OCI-M1 (cell line): ENCODE measurements at regions not wholly inside any gene's neighbourhood (a gene's known extent, or its start where the extent isn't known, plus 50 kb on each side); places are given as distances from the start of the nearest gene placed in this dataset.

Experiments used
- DNase-seq: peaks from one replicate; lab custom pipeline; 2025; lab: John Stamatoyannopoulos, UW

DNA sequence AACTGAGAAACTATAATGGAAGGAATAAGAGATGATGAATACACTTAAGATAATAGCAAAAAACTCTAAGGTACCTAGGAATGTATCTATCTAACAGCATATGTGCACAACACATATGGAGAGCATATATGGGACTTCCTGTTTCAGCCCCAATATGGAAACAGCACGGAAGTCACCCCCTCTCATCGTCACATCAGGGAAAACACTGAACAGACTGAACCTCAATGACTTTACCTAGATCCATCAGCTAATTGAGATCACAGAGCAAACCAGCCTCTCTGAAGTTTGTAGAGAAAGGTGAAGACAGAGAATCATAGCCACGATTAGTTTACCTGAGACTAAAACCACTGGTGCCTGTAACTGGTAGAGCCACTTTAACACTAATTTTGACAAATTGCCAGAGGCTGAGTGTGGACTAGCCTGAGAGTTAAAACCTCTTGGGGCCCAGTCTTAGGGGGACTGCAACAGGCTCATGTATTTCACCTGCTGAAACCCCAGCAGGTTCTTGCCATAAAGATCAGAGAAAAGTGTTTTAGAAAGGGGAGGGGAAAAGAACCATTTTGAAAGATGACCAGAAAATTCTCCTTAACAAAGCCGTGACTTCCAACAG, 722.6 kb downstream of the TBC1D22A start:
- DNase-seq, result no peak

GRCh38 chr22:47476231-47476630, 713.8 kb downstream of the TBC1D22A start:
- no peak for DNase-seq

- peak; percentile 27 for DNase-seq
Measured at GRCh38 chr22:47474895-47475294, 712.4 kb downstream of the TBC1D22A start.

- DNase-seq, result peak; percentile 55
Measured at GRCh38 chr22:47474464-47474863, 712.0 kb downstream of the TBC1D22A start.

DNA sequence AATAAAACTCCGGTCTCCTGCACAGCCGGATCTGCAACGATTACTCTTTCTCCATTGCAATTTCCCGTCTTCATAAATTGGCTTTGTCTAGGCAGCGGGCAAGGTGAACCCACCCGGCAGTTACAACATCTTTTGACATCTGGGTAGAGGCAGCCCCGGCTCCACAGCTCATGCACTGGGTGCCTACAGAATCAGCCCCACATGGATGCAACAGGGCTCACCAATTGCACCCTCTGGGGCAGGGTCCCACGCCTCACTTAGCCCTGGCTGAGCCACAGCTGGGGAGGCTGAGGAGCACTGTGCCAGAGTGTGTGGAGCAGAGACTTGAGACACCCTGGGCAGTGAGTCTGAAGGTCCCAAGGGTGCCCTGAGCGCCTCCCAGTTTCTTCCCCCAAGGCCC, 710.2 kb downstream of the TBC1D22A start:
- DNase-seq, result no peak

DNA sequence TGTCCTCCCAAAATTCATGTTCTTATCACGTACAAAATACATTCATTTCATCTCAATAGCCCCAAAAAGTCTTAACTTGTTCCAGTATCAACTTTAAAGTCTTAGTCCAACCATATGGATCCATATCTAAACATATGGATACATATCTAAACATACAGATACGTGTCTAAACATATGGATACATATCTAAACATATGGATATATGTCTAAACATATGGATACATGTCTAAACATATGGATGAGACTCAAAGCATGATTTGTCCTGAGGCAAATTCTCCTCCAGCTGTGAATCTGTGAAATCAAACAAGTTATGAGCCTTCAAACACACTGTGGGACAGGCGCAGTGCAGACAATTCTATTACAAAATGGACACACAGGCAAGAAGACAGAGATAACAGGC, 709.0 kb downstream of the TBC1D22A start:
- no peak for DNase-seq

- no peak for DNase-seq
Measured at GRCh38 chr22:47465809-47466208, 703.4 kb downstream of the TBC1D22A start.

GRCh38 chr22:47465222-47465621, 702.8 kb downstream of the TBC1D22A start:
- no peak for DNase-seq

DNA sequence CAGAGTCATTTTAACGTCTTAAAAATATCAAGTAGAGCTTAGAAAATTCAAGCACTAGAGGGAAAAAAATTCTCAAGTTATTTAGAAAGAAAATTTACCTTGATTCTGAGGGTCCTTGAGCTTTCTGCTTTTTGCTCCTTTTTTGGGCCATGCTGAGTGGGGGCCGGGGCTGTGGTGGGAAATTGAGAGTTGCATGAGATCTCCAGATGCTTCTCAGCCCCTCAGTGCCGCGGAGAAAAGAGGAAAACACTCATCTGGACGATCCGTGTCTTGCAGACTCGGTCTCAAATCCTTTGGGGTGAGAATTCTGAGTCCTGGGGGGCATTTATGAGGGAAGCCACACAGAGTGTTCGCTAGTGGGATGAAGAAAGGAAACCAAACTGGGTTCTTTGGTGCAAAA, 700.8 kb downstream of the TBC1D22A start:
- DNase-seq, result no peak

GRCh38 chr22:47460861-47461260, 698.4 kb downstream of the TBC1D22A start:
- no peak for DNase-seq

DNA sequence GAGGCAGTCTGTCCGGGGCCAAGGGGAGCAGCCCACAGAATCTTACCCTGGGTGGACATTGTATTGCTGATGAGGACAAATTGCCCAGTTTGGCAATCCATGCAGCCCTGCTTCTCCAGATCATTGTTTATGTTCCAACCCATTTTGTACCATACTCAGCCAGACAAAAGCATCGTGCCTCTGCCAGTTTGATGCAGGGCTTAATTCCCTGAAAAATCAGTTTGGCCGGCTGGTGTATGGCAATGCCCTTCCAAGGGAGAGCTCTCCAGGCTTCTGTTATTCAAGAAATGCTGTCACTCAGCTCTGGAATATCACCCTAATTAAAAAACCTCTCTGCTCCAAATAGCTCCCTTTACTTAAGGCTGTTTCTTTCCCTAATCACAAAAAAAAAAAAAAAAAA, 697.7 kb downstream of the TBC1D22A start:
- no peak for DNase-seq

- DNase-seq, result no peak
Measured at GRCh38 chr22:47458348-47458747, 695.9 kb downstream of the TBC1D22A start.

GRCh38 chr22:47457509-47458300, 695.3 kb downstream of the TBC1D22A start:
- no peak for DNase-seq

GRCh38 chr22:47457021-47457420, 694.6 kb downstream of the TBC1D22A start:
- no peak for DNase-seq

GRCh38 chr22:47456031-47456430, 693.6 kb downstream of the TBC1D22A start:
- DNase-seq, result no peak

GRCh38 chr22:47453049-47453448, 690.6 kb downstream of the TBC1D22A start:
- DNase-seq, result no peak

GRCh38 chr22:47452184-47452583, 689.7 kb downstream of the TBC1D22A start:
- peak; percentile 49 for DNase-seq

GRCh38 chr22:47450876-47451475, 688.5 kb downstream of the TBC1D22A start:
- DNase-seq, result no peak

- DNase-seq, result no peak
Measured at GRCh38 chr22:47449508-47450270, 687.2 kb downstream of the TBC1D22A start.

DNA sequence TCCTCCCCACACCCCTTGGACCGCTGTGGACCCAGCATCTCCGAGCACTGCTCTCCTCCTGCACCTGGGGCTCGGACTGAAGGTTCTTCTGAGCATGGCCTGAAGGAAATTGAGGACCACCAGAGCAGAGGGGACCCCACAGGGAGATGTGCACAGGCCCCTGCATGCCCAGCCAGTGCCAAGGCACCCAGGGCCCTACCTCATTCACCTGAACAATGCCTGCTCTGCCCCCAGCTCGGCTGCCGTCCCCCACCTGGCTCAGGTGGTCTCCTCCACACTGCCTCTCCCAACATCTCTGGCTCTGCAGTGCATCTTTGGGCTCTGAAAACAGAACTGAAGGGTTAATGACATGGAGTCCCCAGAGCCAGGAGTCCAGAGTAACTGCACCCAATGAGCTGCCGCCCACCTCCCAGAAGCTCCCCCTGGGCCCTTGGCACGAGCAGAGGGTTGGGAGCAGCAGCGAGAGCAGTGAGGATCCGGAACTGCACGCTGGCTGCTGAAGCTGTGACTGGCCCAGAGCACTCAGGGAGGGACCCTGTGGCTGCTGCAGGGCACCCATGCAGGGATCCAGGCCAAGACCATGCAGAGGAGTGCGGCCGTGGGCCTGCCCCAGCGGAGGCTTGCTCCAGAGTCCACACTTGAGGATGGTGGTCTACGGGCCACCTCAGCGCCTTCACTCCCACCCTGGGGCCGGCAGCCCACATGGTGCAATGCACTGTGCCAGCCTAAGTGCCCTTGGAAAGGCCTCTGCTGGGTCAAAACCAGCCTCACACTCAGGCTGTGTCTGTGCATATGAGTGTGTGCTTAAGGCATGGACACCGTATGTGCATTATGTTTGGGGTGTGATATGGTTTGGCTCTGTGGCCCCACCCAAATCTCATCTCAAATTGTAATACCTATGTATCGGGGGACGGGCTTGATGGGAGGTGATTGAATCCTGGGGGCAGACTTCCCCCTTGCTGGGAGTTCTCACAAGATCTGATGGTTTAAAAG, 686.1 kb downstream of the TBC1D22A start:
- no peak for DNase-seq
